NCI-H1417 (cell line): ENCODE measurements at regions not wholly inside any gene's neighbourhood (a gene's known extent, or its start where the extent isn't known, plus 50 kb on each side); places are given as distances from the start of the nearest gene placed in this dataset.
A peak's percentile ranks its signal among the peaks of the same experiment; 100 is the strongest.
"Not testable (repeated sequence)": the region's sequence is repeated elsewhere in the genome, so short reads cannot be mapped to it uniquely, and the experiment has no call there.

Experiments
- DNase-seq, 3 experiments: peaks; one replicate each; lab custom pipeline; 2025; lab: John Stamatoyannopoulos, UW

DNA sequence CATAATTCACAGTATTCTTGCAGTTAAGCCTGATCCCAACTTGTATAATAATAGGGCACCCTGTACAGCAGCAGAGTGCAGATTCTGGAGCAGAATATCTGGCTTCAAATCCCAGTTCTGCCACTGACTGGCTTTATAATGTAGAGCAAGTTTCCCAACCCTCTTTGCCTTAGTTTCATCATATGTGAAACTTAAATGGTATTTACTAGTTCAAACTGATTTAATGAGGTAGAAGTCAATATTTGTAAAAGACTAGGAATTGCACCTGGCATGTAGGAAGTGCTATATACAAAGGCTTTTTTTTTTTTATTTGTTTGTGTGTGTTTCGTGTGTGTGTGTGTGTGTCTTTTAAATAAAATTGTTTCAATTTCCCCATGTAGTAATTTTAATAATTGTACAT lies 125.9 kb downstream of the CCER1 start:
- peak in 2 of 3 experiments; percentile 28 to 64 for DNase-seq

DNA sequence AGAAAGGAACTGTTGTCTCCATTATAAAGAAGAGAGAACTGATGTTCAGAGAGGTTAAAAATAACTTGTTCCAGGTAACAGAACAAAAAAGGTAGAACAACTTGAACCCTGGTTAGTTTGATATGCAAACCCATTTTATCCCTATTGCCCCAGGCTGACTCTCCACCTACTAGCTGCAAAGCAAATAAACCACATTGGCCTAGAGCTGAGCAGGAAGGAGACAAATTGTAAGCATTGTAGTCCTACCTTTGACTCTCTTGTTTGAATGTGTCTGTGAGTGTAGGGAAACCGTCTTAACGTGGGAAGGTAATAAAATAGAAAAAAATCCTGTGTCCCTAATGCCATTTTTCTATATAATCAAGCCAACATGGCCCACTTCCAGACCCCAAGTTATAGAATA lies 126.4 kb downstream of the CCER1 start:
- DNase-seq = peak in 2 of 3 experiments; percentile 28 to 64

- no peak for DNase-seq
These were observed 127.4 kb downstream of the CCER1 start for GRCh38 chr12:90827567-90827966.

DNA sequence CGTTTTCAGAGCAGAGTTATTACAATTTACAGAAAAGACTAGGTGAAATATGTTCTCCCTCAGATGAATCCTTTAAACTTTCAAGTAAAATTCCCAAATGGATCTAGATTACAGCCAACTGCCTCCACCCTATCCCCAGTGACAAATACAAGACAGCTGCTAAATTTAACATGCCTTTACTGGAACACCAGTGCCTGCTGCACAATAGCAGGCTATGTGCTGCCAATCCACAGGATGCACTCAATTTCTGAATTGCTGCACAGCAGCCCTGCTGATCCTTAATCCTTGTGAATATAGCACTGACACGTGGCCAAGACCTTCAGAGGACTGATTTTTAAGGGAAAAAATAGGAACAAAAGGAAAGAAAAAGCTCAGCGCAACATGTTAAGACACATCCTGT lies 128.9 kb downstream of the CCER1 start:
- no peak for DNase-seq

GRCh38 chr12:90823859-90824258 lies 131.1 kb downstream of the CCER1 start:
- no peak for DNase-seq

GRCh38 chr12:90819709-90820108 lies 135.3 kb downstream of the CCER1 start:
- no peak for DNase-seq

GRCh38 chr12:90816353-90817089 lies 138.5 kb downstream of the CCER1 start:
- peak in 1 of 3 experiments; percentile 49 for DNase-seq

DNA sequence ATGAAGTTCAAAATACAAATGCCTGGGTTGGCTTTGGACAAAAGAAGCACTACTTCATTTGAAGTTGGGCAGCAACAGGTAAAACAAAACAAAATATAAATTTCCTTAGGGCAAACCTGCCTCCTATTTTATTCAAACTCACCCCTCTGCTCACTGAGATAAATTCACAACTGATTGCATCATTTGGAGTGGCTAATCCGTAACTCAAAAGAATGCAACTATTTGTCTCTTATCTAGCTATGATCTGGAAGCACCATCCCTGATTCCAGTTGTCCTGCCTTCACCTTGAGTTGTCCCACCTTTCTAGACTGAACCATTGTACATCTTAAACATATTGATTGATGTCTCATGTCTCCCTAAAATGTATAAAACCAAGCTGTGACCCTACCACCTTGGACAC lies 145.0 kb downstream of the CCER1 start:
- no peak for DNase-seq

- DNase-seq = peak in 1 of 3 experiments; percentile 21
These were observed 146.4 kb downstream of the CCER1 start for GRCh38 chr12:90808568-90808967.

- DNase-seq = no peak
These were observed 152.2 kb downstream of the CCER1 start for GRCh38 chr12:90802727-90803126.

DNA sequence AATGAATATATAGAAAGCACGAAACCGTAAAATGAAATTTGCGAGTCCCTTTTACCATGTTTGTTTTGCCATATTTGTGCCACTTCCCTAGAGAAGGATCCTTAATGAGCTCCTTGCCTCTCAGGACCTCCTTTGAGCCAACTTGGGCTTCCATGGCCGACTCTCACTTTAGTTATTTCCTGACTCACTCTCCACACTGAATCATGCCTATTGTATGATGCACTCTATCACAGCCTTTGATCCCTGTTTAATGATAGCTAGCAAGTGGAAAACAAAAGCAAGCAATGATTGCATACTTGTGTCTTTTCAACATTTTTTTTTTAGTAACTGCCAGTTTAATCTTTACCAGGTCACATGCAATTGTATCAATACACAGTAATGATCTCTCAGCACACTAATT lies 153.2 kb downstream of the CCER1 start:
- DNase-seq = no peak

GRCh38 chr12:90794212-90794611 lies 160.8 kb downstream of the CCER1 start:
- DNase-seq = no peak

GRCh38 chr12:90792718-90793117 lies 162.3 kb downstream of the CCER1 start:
- not testable (repeated sequence) for DNase-seq

DNA sequence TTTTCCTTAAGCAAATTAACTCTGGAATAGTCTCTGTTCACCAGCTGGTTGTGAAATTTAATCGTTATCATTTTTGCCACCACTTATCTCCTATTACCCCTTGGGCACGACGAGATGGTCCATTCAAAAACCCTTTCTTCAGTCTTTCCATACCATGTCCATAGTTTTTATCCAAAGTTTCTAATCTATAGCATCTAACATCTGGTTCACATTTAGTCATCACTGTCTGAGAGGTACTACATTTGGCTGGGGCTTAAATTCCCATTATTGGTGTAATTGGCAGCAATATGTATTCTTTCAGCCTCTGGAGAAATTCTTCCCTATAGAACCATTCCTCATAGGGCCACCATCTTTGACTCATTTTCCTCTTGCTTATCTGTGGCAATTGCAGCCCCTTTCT lies 163.5 kb downstream of the CCER1 start:
- no peak for DNase-seq

GRCh38 chr12:90790747-90791146 lies 164.2 kb downstream of the CCER1 start:
- no peak for DNase-seq

DNA sequence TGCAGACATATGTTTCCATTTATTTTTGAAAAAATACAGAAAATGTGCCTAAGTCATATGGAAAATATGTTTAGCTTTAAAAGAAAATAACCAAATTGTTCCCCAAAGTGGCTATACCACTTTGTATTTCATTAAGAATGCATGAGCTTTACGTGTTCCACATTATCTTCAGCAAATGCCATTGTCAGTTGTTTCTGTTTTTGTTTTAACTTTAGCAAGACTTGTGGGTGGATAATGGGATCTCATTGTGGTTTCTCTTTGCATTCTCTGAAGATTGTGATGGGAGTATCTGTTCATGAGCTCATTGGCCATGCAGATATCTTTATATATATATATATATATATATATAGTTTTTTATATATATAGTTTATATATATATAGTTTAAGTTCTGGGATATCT lies 181.5 kb downstream of the CCER1 start:
- DNase-seq = no peak

- DNase-seq = no peak
These were observed 184.1 kb downstream of the CCER1 start for GRCh38 chr12:90770861-90771260.

GRCh38 chr12:90757957-90758356 lies 197.0 kb downstream of the CCER1 start:
- no peak for DNase-seq

DNA sequence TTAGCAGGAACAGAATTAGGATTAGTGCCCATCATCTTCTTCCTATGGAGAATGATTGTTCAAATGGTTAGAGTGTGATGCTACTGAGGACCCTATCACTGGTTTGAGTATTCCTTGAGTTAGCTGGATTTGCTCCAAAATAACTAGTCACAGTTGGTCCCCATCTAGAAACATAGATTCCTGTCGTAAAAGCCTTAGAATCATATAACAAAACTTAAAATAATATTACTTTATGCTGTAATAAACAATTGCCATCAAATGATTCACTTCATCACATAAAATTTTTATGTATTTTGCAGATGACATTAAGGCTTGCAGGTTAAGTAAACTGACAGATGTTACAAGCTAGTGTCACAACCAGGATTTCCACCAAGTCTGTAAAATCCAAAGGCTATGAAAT lies 209.8 kb downstream of the CCER1 start:
- no peak for DNase-seq

DNA sequence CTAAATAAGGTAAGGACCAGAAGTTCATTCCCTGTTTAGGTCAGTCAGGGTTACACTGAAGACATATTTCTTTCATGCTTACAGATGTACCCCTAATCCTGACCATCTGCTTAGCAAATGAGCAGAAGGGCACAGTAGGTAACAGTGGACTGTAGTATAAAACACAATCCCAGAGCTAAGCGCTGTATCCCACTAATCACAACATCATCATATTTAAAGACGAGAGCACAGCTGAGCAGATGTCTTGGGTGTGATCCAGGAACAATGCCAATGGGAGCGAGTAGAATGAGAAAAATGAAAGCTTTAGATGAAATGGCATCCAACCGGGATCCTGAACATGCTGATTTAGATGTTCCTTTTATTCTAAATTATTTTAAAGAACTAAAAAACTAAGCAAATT lies 213.4 kb downstream of the CCER1 start:
- DNase-seq = peak in 1 of 3 experiments; percentile 15

DNA sequence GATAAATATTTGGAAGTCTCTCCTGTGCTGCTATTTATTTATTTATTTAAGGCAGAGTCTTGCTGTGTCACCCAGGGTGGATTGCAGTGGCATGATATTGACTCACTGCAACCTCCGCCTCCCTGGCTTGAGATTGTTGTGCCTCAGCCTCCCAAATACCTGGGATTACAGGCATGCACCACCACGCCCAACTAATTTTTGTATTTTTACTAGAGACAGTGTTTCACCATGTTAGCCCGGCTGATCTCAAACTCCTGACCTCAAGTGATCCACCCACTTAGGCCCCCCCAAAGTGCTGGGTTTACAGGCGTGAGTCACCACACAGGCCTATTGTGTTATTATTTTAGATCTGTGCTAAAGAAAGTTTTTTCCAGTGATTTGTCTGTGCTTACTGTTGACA lies 225.2 kb downstream of the CCER1 start:
- no peak for DNase-seq

GRCh38 chr12:90712671-90713070 lies 242.3 kb downstream of the CCER1 start:
- no peak for DNase-seq

DNA sequence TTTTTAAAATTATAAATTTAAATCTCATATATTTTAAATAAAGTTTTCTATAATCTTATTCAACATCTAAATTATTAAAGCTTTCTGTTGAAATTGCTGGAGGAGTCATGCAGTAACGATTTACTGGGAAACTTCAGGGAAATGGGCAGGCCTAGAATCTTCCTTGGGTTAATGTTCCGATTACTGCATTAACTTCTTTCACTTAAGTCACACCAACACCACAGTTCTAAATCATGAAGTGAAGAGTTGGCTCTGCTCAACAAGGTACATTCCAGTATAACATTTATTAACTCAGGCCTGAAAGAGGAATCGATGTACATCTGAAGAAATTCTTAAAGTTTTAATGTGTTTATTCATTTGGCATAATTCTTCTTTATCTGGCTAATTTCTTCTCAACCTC lies 244.3 kb downstream of the CCER1 start:
- DNase-seq = no peak

- DNase-seq = no peak
These were observed 248.9 kb downstream of the CCER1 start for GRCh38 chr12:90706036-90706435.
